ENCODE measurements at regions not wholly inside any gene's neighbourhood (a gene's known extent, or its start where the extent isn't known, plus 50 kb on each side); places are given as distances from the start of the nearest gene placed in this dataset.
"Not testable (repeated sequence)": the region's sequence is repeated elsewhere in the genome, so short reads cannot be mapped to it uniquely, and the experiment has no call there.

- no peaks in the 10 kb centered on the region for H4K20me1 ChIP-seq (ENCODE audit: control insufficient read depth, extremely low read depth, insufficient read depth, low read length)
- no peak overlapping the region for H3K9ac ChIP-seq (ENCODE audit: insufficient read depth, low read length)
- H3K36me3 ChIP-seq (ENCODE audit: control insufficient read depth, insufficient read depth, low read length) = no peaks in the 10 kb centered on the region
- no peak overlapping the region for H3K4me3 ChIP-seq (replicated peaks in 1 of 4; ENCODE audit: control extremely low read depth in 1 of 4, insufficient read depth in 1 of 4, low read depth in 3 of 4, low read length in 4 of 4)
- TF ChIP-seq EZH2 (IDR thresholded peaks at IDR 0.05; ENCODE audit: low read length, missing control alignments) (no peak), CTCF (conservative IDR thresholded peaks at IDR 0.05 in 1 of 2, IDR thresholded peaks at IDR 0.05 in 1 of 2; ENCODE audit: low read depth in 1 of 2, low read length in 2 of 2) (no peak)
- H3K4me1 ChIP-seq (ENCODE audit: control insufficient read depth, extremely low read depth, insufficient read depth, low read length) = no peaks in the 10 kb centered on the region
- no peak overlapping the region for H2AFZ ChIP-seq (ENCODE audit: low read length)
- no peak overlapping the region for H3K4me2 ChIP-seq (ENCODE audit: extremely low read depth, insufficient read depth, low read length)
- H3K27me3 ChIP-seq (ENCODE audit: control insufficient read depth, insufficient read depth, low read length) = no peaks in the 10 kb centered on the region
- no peaks in the 10 kb centered on the region for H3K9me3 ChIP-seq (ENCODE audit: control insufficient read depth, insufficient read depth, low read depth, low read length)
- no peak overlapping the region for H3K27ac ChIP-seq (ENCODE audit: insufficient read depth, low read length)
- H3K79me2 ChIP-seq (ENCODE audit: control insufficient read depth, insufficient read depth, low read length) = no peaks in the 10 kb centered on the region
- DNase-seq (ENCODE audit: low read depth in 2 of 2) = no peak
These were observed 113.4 kb upstream of the GHR start for GRCh38 chr5:42309865-42310264.

- H3K4me1 ChIP-seq (ENCODE audit: control insufficient read depth, extremely low read depth, insufficient read depth, low read length) = no peaks in the 10 kb centered on the region
- H3K9ac ChIP-seq (ENCODE audit: insufficient read depth, low read length) = no peak overlapping the region
- no peak overlapping the region for H3K4me2 ChIP-seq (ENCODE audit: extremely low read depth, insufficient read depth, low read length)
- H3K79me2 ChIP-seq (ENCODE audit: control insufficient read depth, insufficient read depth, low read length) = no peaks in the 10 kb centered on the region
- no peak overlapping the region for H3K4me3 ChIP-seq (replicated peaks in 1 of 4; ENCODE audit: control extremely low read depth in 1 of 4, insufficient read depth in 1 of 4, low read depth in 3 of 4, low read length in 4 of 4)
- no peaks in the 10 kb centered on the region for H3K27me3 ChIP-seq (ENCODE audit: control insufficient read depth, insufficient read depth, low read length)
- no peak overlapping the region for H3K27ac ChIP-seq (ENCODE audit: insufficient read depth, low read length)
- H3K36me3 ChIP-seq (ENCODE audit: control insufficient read depth, insufficient read depth, low read length) = no peaks in the 10 kb centered on the region
- H4K20me1 ChIP-seq (ENCODE audit: control insufficient read depth, extremely low read depth, insufficient read depth, low read length) = no peaks in the 10 kb centered on the region
- TF ChIP-seq CTCF (conservative IDR thresholded peaks at IDR 0.05 in 1 of 2, IDR thresholded peaks at IDR 0.05 in 1 of 2; ENCODE audit: low read depth in 1 of 2, low read length in 2 of 2) = no peak
- no peak for DNase-seq (ENCODE audit: low read depth in 2 of 2)
- no peak overlapping the region for H2AFZ ChIP-seq (ENCODE audit: low read length)
- no peaks in the 10 kb centered on the region for H3K9me3 ChIP-seq (ENCODE audit: control insufficient read depth, insufficient read depth, low read depth, low read length)
These were observed 108.0 kb upstream of the GHR start for GRCh38 chr5:42315214-42315613.

- no peak overlapping the region for H2AFZ ChIP-seq (ENCODE audit: low read length)
- no peak overlapping the region for H3K9ac ChIP-seq (ENCODE audit: insufficient read depth, low read length)
- H3K27me3 ChIP-seq (ENCODE audit: control insufficient read depth, insufficient read depth, low read length) = no peaks in the 10 kb centered on the region
- H3K27ac ChIP-seq (ENCODE audit: insufficient read depth, low read length) = no peak overlapping the region
- no peak for DNase-seq (ENCODE audit: low read depth in 2 of 2)
- no peaks in the 10 kb centered on the region for H3K36me3 ChIP-seq (ENCODE audit: control insufficient read depth, insufficient read depth, low read length)
- no peaks in the 10 kb centered on the region for H3K4me1 ChIP-seq (ENCODE audit: control insufficient read depth, extremely low read depth, insufficient read depth, low read length)
- no peaks in the 10 kb centered on the region for H3K9me3 ChIP-seq (ENCODE audit: control insufficient read depth, insufficient read depth, low read depth, low read length)
- H3K4me2 ChIP-seq (ENCODE audit: extremely low read depth, insufficient read depth, low read length) = no peak overlapping the region
- no peak overlapping the region for H3K4me3 ChIP-seq (replicated peaks in 1 of 4; ENCODE audit: control extremely low read depth in 1 of 4, insufficient read depth in 1 of 4, low read depth in 3 of 4, low read length in 4 of 4)
- H3K79me2 ChIP-seq (ENCODE audit: control insufficient read depth, insufficient read depth, low read length) = no peaks in the 10 kb centered on the region
- H4K20me1 ChIP-seq (ENCODE audit: control insufficient read depth, extremely low read depth, insufficient read depth, low read length) = no peaks in the 10 kb centered on the region
- TF ChIP-seq CTCF (conservative IDR thresholded peaks at IDR 0.05 in 1 of 2, IDR thresholded peaks at IDR 0.05 in 1 of 2; ENCODE audit: low read depth in 1 of 2, low read length in 2 of 2) (no peak), EZH2 (IDR thresholded peaks at IDR 0.05; ENCODE audit: low read length, missing control alignments) (no peak)
These were observed 105.7 kb upstream of the GHR start for GRCh38 chr5:42317575-42317974.

- DNase-seq (ENCODE audit: low read depth in 2 of 2); H3K4me2 ChIP-seq (ENCODE audit: extremely low read depth, insufficient read depth, low read length); H4K20me1 ChIP-seq (ENCODE audit: control insufficient read depth, extremely low read depth, insufficient read depth, low read length); H3K36me3 ChIP-seq (ENCODE audit: control insufficient read depth, insufficient read depth, low read length); H3K4me1 ChIP-seq (ENCODE audit: control insufficient read depth, extremely low read depth, insufficient read depth, low read length); H3K27me3 ChIP-seq (ENCODE audit: control insufficient read depth, insufficient read depth, low read length); H3K9ac ChIP-seq (ENCODE audit: insufficient read depth, low read length); H2AFZ ChIP-seq (ENCODE audit: low read length); H3K4me3 ChIP-seq (replicated peaks in 1 of 4; ENCODE audit: control extremely low read depth in 1 of 4, insufficient read depth in 1 of 4, low read depth in 3 of 4, low read length in 4 of 4); H3K9me3 ChIP-seq (ENCODE audit: control insufficient read depth, insufficient read depth, low read depth, low read length); H3K27ac ChIP-seq (ENCODE audit: insufficient read depth, low read length); H3K79me2 ChIP-seq (ENCODE audit: control insufficient read depth, insufficient read depth, low read length): not testable (repeated sequence)
These were observed 103.7 kb upstream of the GHR start for GRCh38 chr5:42319546-42319945.

Data from fibroblast of lung (primary cell).